ENCODE measurements at regions not wholly inside any gene's neighbourhood (a gene's known extent, or its start where the extent isn't known, plus 50 kb on each side); places are given as distances from the start of the nearest gene placed in this dataset.

DNA sequence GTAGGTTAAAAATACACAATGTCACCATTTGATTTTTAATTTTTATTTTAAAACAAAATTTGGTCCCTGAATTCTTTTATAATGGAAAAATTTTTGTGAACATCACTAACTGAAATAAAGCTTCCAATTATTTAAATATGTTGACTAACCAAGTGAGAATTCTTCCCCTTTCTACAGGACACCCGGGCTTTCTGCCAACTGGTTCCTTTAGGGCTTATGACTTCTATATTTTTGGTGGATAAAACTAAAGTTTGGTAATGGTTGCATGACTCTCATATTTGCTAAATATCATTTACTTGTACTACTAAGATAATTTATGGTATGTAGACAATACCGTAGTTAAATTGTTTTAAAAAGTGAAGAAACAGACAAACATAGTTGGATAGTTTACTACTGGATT, 291.0 kb upstream of the DOK6 start:
- ChIA-PET CTCF (no interaction called here), POLR2A (no interaction called here)
- Histone ChIP-seq H3K36me3 (ENCODE audit: control insufficient read depth in 2 of 2, insufficient read depth in 1 of 2, low read length in 2 of 2) (no peaks in the 10 kb centered on the region), H3K9me3 (ENCODE audit: control insufficient read depth, insufficient read depth, low read depth, low read length) (no peaks in the 10 kb centered on the region), H3K4me3 (ENCODE audit: low read depth, low read length) (no peak overlapping the region), H3K4me1 (ENCODE audit: control insufficient read depth, insufficient read depth, low read length) (no peaks in the 10 kb centered on the region), H3K27ac (ENCODE audit: extremely low read depth, low read depth, low read length) (no peak overlapping the region)
- TF ChIP-seq ZNF560 (tag by site-specific recombination; IDR thresholded peaks at IDR 0.05; ENCODE audit: borderline replicate concordance) (no peak), ZNF391 (tag by site-specific recombination; IDR thresholded peaks at IDR 0.05; ENCODE audit: borderline replicate concordance, low read depth) (no peak), ZXDB (tag by site-specific recombination; IDR thresholded peaks at IDR 0.05) (no peak), ZNF121 (tag by site-specific recombination; IDR thresholded peaks at IDR 0.05) (no peak), ZNF2 (tag by site-specific recombination; IDR thresholded peaks at IDR 0.05) (no peak)

- Histone ChIP-seq H3K36me3 (ENCODE audit: control insufficient read depth in 2 of 2, insufficient read depth in 1 of 2, low read length in 2 of 2) (no peaks in the 10 kb centered on the region), H3K4me1 (ENCODE audit: control insufficient read depth, insufficient read depth, low read length) (no peaks in the 10 kb centered on the region), H3K27ac (ENCODE audit: extremely low read depth, low read depth, low read length) (no peak overlapping the region), H3K9me3 (ENCODE audit: control insufficient read depth, insufficient read depth, low read depth, low read length) (no peaks in the 10 kb centered on the region), H3K4me3 (ENCODE audit: low read depth, low read length) (no peak overlapping the region)
- TF ChIP-seq ZNF596 (tag by site-specific recombination; IDR thresholded peaks at IDR 0.05) (no peak), ZNF23 (tag by site-specific recombination; IDR thresholded peaks at IDR 0.05; ENCODE audit: borderline replicate concordance) (no peak), ZNF571 (tag by site-specific recombination; IDR thresholded peaks at IDR 0.05) (no peak), KLF9 (tag by site-specific recombination; IDR thresholded peaks at IDR 0.05; ENCODE audit: low read depth) (no peak), ZBTB17 (tag by site-specific recombination; IDR thresholded peaks at IDR 0.05) (no peak), HIC1 (tag by site-specific recombination; IDR thresholded peaks at IDR 0.05) (no peak)
- ChIA-PET POLR2A (no interaction called here), CTCF (no interaction called here)
Observed at GRCh38 chr18:69120833-69121232, 279.9 kb upstream of the DOK6 start.

- Histone ChIP-seq H3K4me3 (ENCODE audit: low read depth, low read length) (no peak overlapping the region), H3K36me3 (ENCODE audit: control insufficient read depth in 2 of 2, insufficient read depth in 1 of 2, low read length in 2 of 2) (no peaks in the 10 kb centered on the region), H3K4me1 (ENCODE audit: control insufficient read depth, insufficient read depth, low read length) (no peaks in the 10 kb centered on the region), H3K9me3 (ENCODE audit: control insufficient read depth, insufficient read depth, low read depth, low read length) (no peaks in the 10 kb centered on the region), H3K27ac (ENCODE audit: extremely low read depth, low read depth, low read length) (no peak overlapping the region)
- CTCF ChIA-PET: no interaction called here
- TF ChIP-seq ZBTB17 (tag by site-specific recombination; IDR thresholded peaks at IDR 0.05) (no peak), PRDM6 (tag by site-specific recombination; IDR thresholded peaks at IDR 0.05) (no peak), ZNF404 (tag by site-specific recombination; IDR thresholded peaks at IDR 0.05) (no peak), ZNF792 (tag by site-specific recombination; IDR thresholded peaks at IDR 0.05) (no peak), ZNF354C (tag by site-specific recombination; IDR thresholded peaks at IDR 0.05; ENCODE audit: borderline replicate concordance, low read depth) (no peak), ZNF391 (tag by site-specific recombination; IDR thresholded peaks at IDR 0.05; ENCODE audit: borderline replicate concordance, low read depth) (no peak), ZNF623 (tag by site-specific recombination; IDR thresholded peaks at IDR 0.05) (no peak), ZNF335 (tag by site-specific recombination; conservative IDR thresholded peaks at IDR 0.05) (no peak), ZNF830 (tag by site-specific recombination; IDR thresholded peaks at IDR 0.05; ENCODE audit: low read depth) (no peak), ZNF292 (tag by site-specific recombination; IDR thresholded peaks at IDR 0.05; ENCODE audit: borderline replicate concordance, low read depth) (no peak), ZBTB7A (tag by site-specific recombination; IDR thresholded peaks at IDR 0.05; ENCODE audit: low read depth) (no peak), SP2 (tag by site-specific recombination; IDR thresholded peaks at IDR 0.05) (no peak), ZNF654 (tag by site-specific recombination; IDR thresholded peaks at IDR 0.05; ENCODE audit: low read depth) (no peak), ZNF248 (tag by site-specific recombination; IDR thresholded peaks at IDR 0.05) (no peak), ZNF596 (tag by site-specific recombination; IDR thresholded peaks at IDR 0.05) (no peak), ZNF426 (tag by site-specific recombination; IDR thresholded peaks at IDR 0.05) (no peak)
- TF ChIP-seq, protein P1, sequence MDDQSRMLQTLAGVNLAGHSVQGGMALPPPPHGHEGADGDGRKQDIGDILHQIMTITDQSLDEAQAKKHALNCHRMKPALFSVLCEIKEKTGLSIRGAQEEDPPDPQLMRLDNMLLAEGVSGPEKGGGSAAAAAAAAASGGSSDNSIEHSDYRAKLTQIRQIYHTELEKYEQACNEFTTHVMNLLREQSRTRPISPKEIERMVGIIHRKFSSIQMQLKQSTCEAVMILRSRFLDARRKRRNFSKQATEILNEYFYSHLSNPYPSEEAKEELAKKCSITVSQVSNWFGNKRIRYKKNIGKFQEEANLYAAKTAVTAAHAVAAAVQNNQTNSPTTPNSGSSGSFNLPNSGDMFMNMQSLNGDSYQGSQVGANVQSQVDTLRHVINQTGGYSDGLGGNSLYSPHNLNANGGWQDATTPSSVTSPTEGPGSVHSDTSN (CRISPR knock-in tag; IDR thresholded peaks at IDR 0.05): no peak
- TF ChIP-seq, protein P2, sequence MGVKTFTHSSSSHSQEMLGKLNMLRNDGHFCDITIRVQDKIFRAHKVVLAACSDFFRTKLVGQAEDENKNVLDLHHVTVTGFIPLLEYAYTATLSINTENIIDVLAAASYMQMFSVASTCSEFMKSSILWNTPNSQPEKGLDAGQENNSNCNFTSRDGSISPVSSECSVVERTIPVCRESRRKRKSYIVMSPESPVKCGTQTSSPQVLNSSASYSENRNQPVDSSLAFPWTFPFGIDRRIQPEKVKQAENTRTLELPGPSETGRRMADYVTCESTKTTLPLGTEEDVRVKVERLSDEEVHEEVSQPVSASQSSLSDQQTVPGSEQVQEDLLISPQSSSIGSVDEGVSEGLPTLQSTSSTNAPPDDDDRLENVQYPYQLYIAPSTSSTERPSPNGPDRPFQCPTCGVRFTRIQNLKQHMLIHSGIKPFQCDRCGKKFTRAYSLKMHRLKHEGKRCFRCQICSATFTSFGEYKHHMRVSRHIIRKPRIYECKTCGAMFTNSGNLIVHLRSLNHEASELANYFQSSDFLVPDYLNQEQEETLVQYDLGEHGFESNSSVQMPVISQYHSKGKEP (tag by site-specific recombination; IDR thresholded peaks at IDR 0.05): no peak
- POLR2A ChIA-PET: no interaction called here
Observed at GRCh38 chr18:69123421-69123820, 277.3 kb upstream of the DOK6 start.
